Esophagus squamous epithelium (tissue), 5 donors: ENCODE measurements at regions not wholly inside any gene's neighbourhood (a gene's known extent, or its start where the extent isn't known, plus 50 kb on each side); places are given as distances from the start of the nearest gene placed in this dataset.

ENCODE experiments used
- DNase-seq: peaks from one replicate; lab custom pipeline; 2025; lab: John Stamatoyannopoulos, UW
- H3K27ac ChIP-seq, 4 donors: fragments of 200-600 bp; sonication (generic); one replicate each; pipeline ENCODE4 v1.5.1; 2016 to 2019; ENCODE audit warnings: mild to moderate bottlenecking in 1 of 4
- H3K27me3 ChIP-seq, 4 donors: fragments of 200-600 bp; sonication (generic); 1 replicate in 3 of 4; 2 replicates in 1 of 4; pipeline versions ENCODE4 v1.5.1 to v1.6.0; 2017 to 2021; ENCODE audit warnings: antibody characterized with exemption in 1 of 4
- H3K36me3 ChIP-seq, 3 donors: fragments of 200-600 bp; sonication (generic); one replicate each; pipeline ENCODE4 v1.5.1; 2016 to 2019
- H3K4me1 ChIP-seq, 3 donors: fragments of 200-600 bp; sonication (generic); one replicate each; pipeline ENCODE4 v1.5.1; 2017 to 2019
- H3K4me3 ChIP-seq, 4 donors: fragments of 200-600 bp; sonication (generic); 1 replicate in 3 of 4; 2 replicates in 1 of 4; pipeline ENCODE4 v1.5.1; 2016 to 2019; ENCODE audit warnings: mild to moderate bottlenecking in 2 of 4, moderate library complexity in 1 of 4
- H3K9me3 ChIP-seq, 3 donors: fragments of 200-600 bp; sonication (generic); one replicate each; pipeline ENCODE4 v1.5.1; 2016 to 2019
- POLR2A ChIP-seq, 4 donors: fragments of 450-650 bp; IDR thresholded peaks; one replicate each; pipeline ENCODE4 v1.6.1; 2017; ENCODE audit warnings: antibody characterized with exemption in 4 of 4, mild to moderate bottlenecking in 4 of 4, moderate library complexity in 3 of 4
- WGBS, 2 donors: methylation state at CpG; one replicate each; pipeline ENCODE4 v1.1.5; 2018; 5-methylcytosine and 5-hydroxymethylcytosine counted together
- intact Hi-C: fragments of 100-400 bp; cut with DNase I; formaldehyde crosslinking; loops from one replicate; pipeline ENCODE4 v1.15.0; 2022
- TF ChIP-seq, protein P1 (sequence below), 6 experiments: fragments of 450-650 bp in 4 of 6; fragments of 200-600 bp in 2 of 6; sonication (generic) in 2 of 6; IDR thresholded peaks; one replicate each; pipeline ENCODE4 v1.5.1; 2016 to 2019; ENCODE audit warnings: antibody characterized with exemption in 6 of 6, mild to moderate bottlenecking in 4 of 6, moderate library complexity in 4 of 6
- donor health status: DM: yes; HTN: yes; CAD: no.

DNA sequence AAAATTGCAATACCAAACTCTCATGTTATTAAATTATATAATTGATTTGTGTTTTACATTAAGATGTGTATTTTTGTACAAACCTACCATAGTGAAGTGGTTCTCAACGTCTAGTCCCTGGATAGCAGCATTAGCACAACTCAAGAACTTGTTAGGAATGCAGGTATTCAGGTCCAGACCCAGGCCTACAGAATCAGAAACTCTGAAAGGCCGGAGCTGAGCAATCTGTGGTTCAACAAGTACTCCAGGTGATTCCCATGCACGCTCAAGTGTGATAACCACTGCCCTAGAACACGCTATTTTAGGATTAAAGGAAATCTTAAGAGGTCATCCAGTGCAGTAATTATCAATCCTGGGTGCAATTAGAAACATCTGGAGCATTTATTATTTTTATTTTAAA lies 456.3 kb downstream of the IRS2 start:
- Histone ChIP-seq H3K4me3 (no peak overlapping the region), H3K9me3 (no peaks in the 10 kb centered on the region), H3K27me3 (no peaks in the 10 kb centered on the region), H3K4me1 (no peaks in the 10 kb centered on the region), H3K27ac (no peak overlapping the region), H3K36me3 (no peaks in the 10 kb centered on the region)
- TF ChIP-seq, protein P1, sequence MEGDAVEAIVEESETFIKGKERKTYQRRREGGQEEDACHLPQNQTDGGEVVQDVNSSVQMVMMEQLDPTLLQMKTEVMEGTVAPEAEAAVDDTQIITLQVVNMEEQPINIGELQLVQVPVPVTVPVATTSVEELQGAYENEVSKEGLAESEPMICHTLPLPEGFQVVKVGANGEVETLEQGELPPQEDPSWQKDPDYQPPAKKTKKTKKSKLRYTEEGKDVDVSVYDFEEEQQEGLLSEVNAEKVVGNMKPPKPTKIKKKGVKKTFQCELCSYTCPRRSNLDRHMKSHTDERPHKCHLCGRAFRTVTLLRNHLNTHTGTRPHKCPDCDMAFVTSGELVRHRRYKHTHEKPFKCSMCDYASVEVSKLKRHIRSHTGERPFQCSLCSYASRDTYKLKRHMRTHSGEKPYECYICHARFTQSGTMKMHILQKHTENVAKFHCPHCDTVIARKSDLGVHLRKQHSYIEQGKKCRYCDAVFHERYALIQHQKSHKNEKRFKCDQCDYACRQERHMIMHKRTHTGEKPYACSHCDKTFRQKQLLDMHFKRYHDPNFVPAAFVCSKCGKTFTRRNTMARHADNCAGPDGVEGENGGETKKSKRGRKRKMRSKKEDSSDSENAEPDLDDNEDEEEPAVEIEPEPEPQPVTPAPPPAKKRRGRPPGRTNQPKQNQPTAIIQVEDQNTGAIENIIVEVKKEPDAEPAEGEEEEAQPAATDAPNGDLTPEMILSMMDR (IDR thresholded peaks at IDR 0.05) = no peak
- no peak for TF ChIP-seq POLR2A (IDR thresholded peaks at IDR 0.05)
- DNase-seq = no peak
- intact Hi-C loops = no loop called here
- WGBS, 2 donors = 62 to 71% methylated on average over 3 to 4 of the region's 4 CpGs

DNA sequence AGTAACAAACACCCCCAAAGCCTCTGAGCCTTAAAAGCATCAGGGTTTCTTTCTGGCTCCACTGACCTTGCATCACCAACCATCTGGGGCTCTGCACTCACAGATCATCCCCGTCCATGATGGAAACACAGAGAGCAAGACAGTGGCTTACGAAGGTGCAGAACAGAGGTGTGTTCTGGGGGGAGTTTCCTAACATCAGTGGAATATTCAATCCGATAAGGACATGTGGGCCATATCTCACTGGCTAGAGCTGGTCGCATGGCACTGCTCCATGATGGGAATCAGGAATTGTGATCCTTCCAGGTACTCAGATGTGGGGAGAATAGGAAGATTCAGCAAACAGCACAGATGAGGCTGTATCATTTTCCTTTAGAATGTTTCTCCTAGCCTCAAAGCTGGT lies 457.2 kb downstream of the IRS2 start:
- H3K9me3 ChIP-seq = no peaks in the 10 kb centered on the region
- no peaks in the 10 kb centered on the region for H3K27me3 ChIP-seq
- intact Hi-C loops = no loop called here
- no peaks in the 10 kb centered on the region for H3K4me1 ChIP-seq
- TF ChIP-seq POLR2A (IDR thresholded peaks at IDR 0.05) = no peak
- TF ChIP-seq, protein P1 (IDR thresholded peaks at IDR 0.05) = no peak
- no peak for DNase-seq
- H3K27ac ChIP-seq = no peak overlapping the region
- H3K36me3 ChIP-seq = no peaks in the 10 kb centered on the region
- WGBS, 2 donors = 80 to 93% methylated on average over 1 to 4 of the region's 4 CpGs
- H3K4me3 ChIP-seq = no peak overlapping the region

DNA sequence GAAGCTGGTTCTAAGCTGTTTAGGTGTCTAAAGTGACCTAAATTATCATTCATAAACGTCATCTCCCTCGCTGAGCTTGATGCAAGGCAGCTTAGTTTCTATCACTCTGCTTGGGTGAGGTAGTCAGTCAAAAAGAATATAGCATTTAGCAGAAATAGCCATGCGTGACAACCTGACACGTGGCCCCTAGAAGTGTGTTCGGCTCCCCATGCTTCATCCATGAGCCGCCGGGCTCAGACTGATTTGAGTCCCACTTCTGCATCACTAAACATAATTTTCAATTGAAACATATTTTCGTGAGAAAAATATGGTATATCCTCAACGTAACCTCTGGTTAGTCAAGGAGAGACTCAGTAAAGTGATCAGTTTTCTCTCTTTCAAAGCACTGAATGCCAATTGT lies 459.8 kb downstream of the IRS2 start:
- Histone ChIP-seq H3K4me1 (no peaks in the 10 kb centered on the region), H3K9me3 (no peaks in the 10 kb centered on the region), H3K27me3 (no peaks in the 10 kb centered on the region), H3K27ac (no peak overlapping the region), H3K4me3 (no peak overlapping the region), H3K36me3 (no peaks in the 10 kb centered on the region)
- intact Hi-C loops = no loop called here
- no peak for TF ChIP-seq POLR2A (IDR thresholded peaks at IDR 0.05)
- TF ChIP-seq, protein P1 (IDR thresholded peaks at IDR 0.05) = no peak
- DNase-seq = no peak
- 82 to 84% methylated on average over 9 of the region's 9 CpGs for WGBS, 2 donors

DNA sequence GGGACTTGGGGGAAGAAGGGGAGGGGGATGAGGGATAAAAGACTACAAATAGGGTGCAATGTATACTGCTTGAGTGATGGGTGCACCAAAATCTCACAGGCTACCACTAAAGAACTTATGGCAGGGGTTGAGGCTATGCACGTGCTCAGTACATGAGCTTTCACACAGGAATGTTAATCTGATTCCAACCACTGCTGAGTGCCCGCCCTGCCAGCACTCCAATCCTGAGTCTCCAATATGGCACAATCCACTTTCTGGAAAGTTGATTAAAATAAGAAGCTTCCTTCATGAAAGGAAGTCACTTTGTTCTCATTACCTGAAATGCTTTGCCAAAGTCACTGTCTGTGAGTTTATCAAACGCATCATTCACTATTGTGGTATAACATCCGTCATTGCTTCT lies 463.0 kb downstream of the IRS2 start:
- DNase-seq = no peak
- Histone ChIP-seq H3K9me3 (no peaks in the 10 kb centered on the region), H3K27ac (no peak overlapping the region), H3K27me3 (no peaks in the 10 kb centered on the region), H3K4me3 (no peak overlapping the region), H3K36me3 (no peaks in the 10 kb centered on the region), H3K4me1 (no peaks in the 10 kb centered on the region)
- 84 to 88% methylated on average over 4 of the region's 4 CpGs for WGBS, 2 donors
- intact Hi-C loops = no loop called here
- no peak for TF ChIP-seq POLR2A (IDR thresholded peaks at IDR 0.05)

DNA sequence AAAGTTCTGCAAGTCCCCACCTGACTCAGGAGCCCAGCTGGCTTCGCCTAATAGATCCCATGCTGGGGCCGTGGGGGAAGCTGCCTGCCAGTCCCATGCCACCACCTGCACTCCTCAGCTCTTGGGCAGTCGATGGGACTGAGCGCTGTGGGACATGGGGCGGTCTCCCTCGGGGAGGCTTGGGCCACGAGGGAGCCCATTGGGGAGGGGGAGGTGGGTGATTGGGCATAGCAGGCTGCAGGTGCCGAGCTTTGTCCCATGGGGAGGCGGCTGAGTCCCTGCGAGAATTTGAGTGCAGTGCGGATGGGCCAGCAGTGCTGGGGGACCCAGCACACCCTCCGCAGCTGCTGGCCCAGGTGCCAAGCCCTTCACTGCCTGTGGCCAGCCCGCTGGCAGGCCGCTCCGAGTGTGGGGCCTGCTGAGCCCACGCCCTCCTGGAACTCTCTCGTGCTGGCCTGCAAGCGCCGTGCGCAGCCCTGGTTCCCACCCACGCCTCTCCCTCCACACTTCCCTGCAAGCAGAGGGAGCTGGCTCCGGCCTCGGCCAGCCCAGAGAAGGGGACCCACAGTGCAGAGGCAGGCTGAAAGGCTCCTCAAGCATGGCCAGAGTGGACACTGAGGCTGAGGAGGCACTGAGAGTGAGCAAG lies 467.3 kb downstream of the IRS2 start:
- intact Hi-C loops = no loop called here
- no peaks in the 10 kb centered on the region for H3K4me1 ChIP-seq
- DNase-seq = no peak
- 76% methylated on average over 4 of the region's 23 CpGs; no CpG with 5 or more reads in 1 of the 2 donors for WGBS, 2 donors
- no peak overlapping the region for H3K4me3 ChIP-seq
- no peaks in the 10 kb centered on the region for H3K9me3 ChIP-seq
- no peaks in the 10 kb centered on the region for H3K27me3 ChIP-seq
- H3K27ac ChIP-seq = no peak overlapping the region
- no peaks in the 10 kb centered on the region for H3K36me3 ChIP-seq
- TF ChIP-seq, protein P1 (IDR thresholded peaks at IDR 0.05) = no peak
- TF ChIP-seq POLR2A (IDR thresholded peaks at IDR 0.05) = no peak

DNA sequence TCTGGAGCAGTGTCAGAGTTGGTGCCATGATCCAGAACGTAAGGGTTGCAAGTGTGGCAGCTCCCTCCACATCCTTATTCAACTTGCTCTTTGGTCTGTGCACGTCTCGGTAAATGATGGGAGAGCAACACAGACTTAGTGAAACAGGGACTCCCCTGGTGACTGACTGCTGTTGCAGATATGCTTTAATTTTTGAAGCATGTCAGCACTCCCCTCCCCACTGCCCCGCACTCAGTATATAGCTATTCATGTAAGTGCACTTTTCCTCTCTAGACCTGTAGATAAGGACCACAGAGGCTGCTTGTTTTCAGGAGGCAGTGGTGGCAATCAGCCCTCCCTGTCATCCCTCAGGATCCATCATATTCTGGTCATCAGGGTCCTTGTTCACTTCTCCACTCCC lies 470.9 kb downstream of the IRS2 start:
- no peak for DNase-seq
- TF ChIP-seq, protein P1 (IDR thresholded peaks at IDR 0.05) = no peak
- TF ChIP-seq POLR2A (IDR thresholded peaks at IDR 0.05) = no peak
- no peaks in the 10 kb centered on the region for H3K9me3 ChIP-seq
- H3K36me3 ChIP-seq = no peaks in the 10 kb centered on the region
- no peaks in the 10 kb centered on the region for H3K27me3 ChIP-seq
- no peak overlapping the region for H3K27ac ChIP-seq
- H3K4me3 ChIP-seq = no peak overlapping the region
- 85 to 89% methylated on average over 4 of the region's 4 CpGs for WGBS, 2 donors
- intact Hi-C loops = no loop called here
- H3K4me1 ChIP-seq = no peaks in the 10 kb centered on the region
